AG04449 (cell line): ENCODE measurements at regions not wholly inside any gene's neighbourhood (a gene's known extent, or its start where the extent isn't known, plus 50 kb on each side); places are given as distances from the start of the nearest gene placed in this dataset.

Experiments
- CTCF ChIA-PET: fragments of 350-600 bp; formaldehyde crosslinking; extraction: SDS; loops from one replicate; lab custom pipeline; 2021; ENCODE audit warnings: antibody characterized with exemption; lab: Yijun Ruan, JAX
- POLR2A ChIA-PET: fragments of 400-600, 350-600 bp; formaldehyde crosslinking; extraction: SDS; loops from one replicate; lab custom pipeline; 2020; ENCODE audit warnings: antibody characterized with exemption, inconsistent platforms; lab: Yijun Ruan, JAX
- DNase-seq: peaks from one replicate; pipeline ENCODE4 v3.0.0-alpha.2; 2010; ENCODE audit warnings: low read depth, low spot score
- H3K4me3 ChIP-seq: 2 replicates; pipeline ENCODE4 v1.5.1; 2011; ENCODE audit warnings: low read depth, mild to moderate bottlenecking, control low read depth, low read length
- TF ChIP-seq, protein P1 (sequence below): IDR thresholded peaks from one replicate; pipeline ENCODE4 v1.5.1; 2011; ENCODE audit warnings: mild to moderate bottlenecking, moderate library complexity, low read length, control low read depth, inconsistent platforms; ENCODE audit not compliant: insufficient read depth; ENCODE audit errors: missing control alignments

DNA sequence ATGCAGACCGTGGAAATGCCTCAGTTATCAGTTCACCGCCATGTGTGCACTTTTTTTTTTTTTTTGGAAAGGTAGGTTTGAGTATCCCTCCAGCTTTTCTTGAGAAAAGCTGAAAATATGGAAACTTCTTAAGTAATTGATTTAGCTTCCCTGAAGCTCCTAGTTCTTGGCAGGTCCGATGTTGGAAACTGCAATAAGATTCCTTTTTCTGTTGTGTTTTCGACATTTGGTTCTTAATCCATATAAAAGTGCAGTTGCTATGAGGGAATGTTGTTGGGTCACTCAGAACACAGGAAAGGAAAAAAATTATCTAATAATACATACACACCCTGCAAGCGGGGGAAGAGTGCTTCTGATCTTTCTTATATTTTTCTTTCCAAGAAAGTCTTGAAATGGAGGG is 665.2 kb downstream of the INHBA start:
- TF ChIP-seq, protein P1, sequence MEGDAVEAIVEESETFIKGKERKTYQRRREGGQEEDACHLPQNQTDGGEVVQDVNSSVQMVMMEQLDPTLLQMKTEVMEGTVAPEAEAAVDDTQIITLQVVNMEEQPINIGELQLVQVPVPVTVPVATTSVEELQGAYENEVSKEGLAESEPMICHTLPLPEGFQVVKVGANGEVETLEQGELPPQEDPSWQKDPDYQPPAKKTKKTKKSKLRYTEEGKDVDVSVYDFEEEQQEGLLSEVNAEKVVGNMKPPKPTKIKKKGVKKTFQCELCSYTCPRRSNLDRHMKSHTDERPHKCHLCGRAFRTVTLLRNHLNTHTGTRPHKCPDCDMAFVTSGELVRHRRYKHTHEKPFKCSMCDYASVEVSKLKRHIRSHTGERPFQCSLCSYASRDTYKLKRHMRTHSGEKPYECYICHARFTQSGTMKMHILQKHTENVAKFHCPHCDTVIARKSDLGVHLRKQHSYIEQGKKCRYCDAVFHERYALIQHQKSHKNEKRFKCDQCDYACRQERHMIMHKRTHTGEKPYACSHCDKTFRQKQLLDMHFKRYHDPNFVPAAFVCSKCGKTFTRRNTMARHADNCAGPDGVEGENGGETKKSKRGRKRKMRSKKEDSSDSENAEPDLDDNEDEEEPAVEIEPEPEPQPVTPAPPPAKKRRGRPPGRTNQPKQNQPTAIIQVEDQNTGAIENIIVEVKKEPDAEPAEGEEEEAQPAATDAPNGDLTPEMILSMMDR, result no peak
- H3K4me3 ChIP-seq, result no peak overlapping the region
- DNase-seq, result no peak
- CTCF ChIA-PET, result interaction anchor here (1.6 kb wide), 1 partner anchor 11 kb away, joined by 5 read pairs; no protein-coding TSS in a partner anchor
- POLR2A ChIA-PET, result no interaction called here

DNA sequence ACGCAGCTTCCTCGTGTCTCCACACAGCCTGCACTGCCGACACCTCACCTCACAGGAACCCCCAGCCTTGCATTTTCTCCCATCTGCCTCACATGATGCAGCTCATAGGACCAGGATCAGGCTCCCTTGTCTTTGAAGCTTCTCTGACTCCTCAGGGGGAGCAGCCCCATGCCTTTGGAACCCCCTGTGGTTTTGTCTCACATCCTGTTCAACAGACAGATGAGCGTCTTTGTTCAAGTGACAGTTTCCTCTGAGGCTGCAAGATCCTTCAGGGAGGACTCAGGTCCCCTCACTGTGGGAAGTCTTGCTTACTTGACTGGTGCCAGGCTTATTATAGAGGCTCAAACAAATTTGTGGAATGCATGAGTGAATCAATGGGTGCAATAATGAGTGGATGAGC is 667.1 kb downstream of the INHBA start:
- no peak overlapping the region for H3K4me3 ChIP-seq
- DNase-seq, result no peak
- ChIA-PET CTCF (no interaction called here), POLR2A (no interaction called here)
- TF ChIP-seq, protein P1, result no peak

DNA sequence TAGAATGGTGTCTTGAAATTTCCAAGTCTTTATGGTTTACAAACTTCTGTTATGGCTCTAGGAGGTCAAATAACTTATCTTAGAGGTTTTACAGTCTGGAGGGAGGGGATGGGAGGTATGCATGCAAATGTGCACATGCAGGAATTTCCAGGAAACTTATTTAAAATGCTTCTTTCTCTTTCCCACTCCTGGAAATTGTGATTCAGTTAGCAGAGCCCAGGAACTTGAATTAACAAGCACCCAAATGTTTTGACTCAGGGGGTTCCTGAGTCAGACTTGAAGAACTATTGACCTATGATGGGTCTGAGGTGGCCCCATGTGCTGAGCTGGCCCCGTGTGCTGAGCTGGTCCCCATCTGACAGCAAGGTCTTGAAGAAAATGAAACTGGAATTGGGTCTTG is 669.4 kb downstream of the INHBA start:
- no peak overlapping the region for H3K4me3 ChIP-seq
- no peak for DNase-seq
- TF ChIP-seq, protein P1, result no peak
- ChIA-PET CTCF (no interaction called here), POLR2A (no interaction called here)

DNA sequence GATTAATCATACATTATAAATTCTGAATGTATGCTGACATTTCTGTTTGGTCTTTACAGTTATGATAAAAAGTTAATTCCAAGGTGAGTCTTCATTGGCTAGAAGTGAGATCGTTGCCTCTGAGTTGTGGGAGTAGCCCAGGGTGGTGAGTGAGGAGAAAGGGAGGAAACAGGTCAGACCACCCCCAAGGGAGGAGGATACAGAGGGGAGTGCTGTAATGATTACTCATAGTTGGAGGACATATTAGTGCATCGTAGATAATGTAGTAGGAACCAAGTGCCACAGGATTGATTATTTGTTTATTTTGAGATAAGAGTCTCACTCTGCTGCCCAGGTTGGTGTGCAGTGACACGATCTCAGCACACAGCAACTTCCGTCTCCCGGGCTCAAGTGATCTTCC is 672.2 kb downstream of the INHBA start:
- POLR2A ChIA-PET, result no interaction called here
- CTCF ChIA-PET, result no interaction called here
- no peak overlapping the region for H3K4me3 ChIP-seq
- DNase-seq, result no peak
- TF ChIP-seq, protein P1, result no peak

DNA sequence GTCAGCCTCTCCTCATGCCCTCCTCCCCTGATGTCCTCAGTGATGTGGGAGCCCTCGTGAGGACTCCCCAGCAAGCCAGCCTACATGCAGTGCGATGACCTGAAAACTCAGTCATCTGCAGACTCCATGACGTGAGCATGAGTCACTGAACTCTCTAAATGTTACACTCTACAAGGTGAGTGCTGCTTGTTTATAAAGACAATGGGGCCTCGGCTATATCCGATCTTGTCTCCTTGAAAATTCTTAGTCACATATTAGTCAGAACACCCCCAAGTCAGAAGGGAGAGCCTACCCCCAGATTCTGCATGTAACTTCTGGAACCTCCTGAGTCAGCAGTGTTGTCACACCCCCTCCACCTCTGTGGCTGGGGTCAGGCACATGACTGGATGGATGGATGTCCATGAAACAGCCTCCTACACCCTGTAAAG is 673.8 kb downstream of the INHBA start:
- DNase-seq, result no peak
- CTCF ChIA-PET, result no interaction called here
- POLR2A ChIA-PET, result no interaction called here
- TF ChIP-seq, protein P1, result no peak
- H3K4me3 ChIP-seq, result no peak overlapping the region

DNA sequence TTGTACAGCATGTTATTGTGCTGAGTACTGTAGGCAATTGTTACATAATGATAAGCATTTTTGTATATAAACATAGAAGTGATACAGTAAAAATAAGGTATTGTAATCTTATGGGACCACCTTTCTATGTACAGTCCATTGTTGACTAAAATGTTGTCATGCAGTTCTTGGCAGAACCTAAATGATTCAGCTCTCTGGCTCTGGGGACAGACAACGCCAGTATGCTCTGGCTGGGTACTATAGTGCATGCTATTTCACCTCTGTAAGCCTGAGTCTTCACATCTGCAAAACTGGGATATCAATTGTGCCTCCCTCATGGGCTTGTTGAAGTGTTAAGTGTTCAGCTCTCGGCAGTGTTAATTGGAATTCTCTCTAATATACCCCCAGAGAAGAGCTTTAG is 674.3 kb downstream of the INHBA start:
- ChIA-PET POLR2A (interaction anchor here (1.1 to 1.2 kb wide), 2 partner anchors 265 to 651 kb away, joined by 3 to 4 read pairs; no protein-coding TSS in a partner anchor), CTCF (no interaction called here)
- TF ChIP-seq, protein P1, result no peak
- no peak overlapping the region for H3K4me3 ChIP-seq
- no peak for DNase-seq
